GM12878 (cell line): ENCODE measurements at regions not wholly inside any gene's neighbourhood (a gene's known extent, or its start where the extent isn't known, plus 50 kb on each side); places are given as distances from the start of the nearest gene placed in this dataset.

ENCODE experiments used
- ATAC-seq: fragments of 200-7000 bp; cut with Tn5 transposase; 3 replicates; pipeline ENCODE4 v1.9.1; 2020; ENCODE audit warnings: mild to moderate bottlenecking, moderate library complexity
- BruUV-seq: library from RNA; stranded (reverse); fragments of 400-500 nt; replicated peaks from 2 replicates; lab custom pipeline; 2021; lab: Mats Ljungman, UMichigan
- CTCF ChIA-PET: fragments of 300-600 bp; sonication (Branson Sonifier 250); formaldehyde crosslinking; extraction: SDS; loops from one replicate; lab custom pipeline; 2021; ENCODE audit warnings: inconsistent platforms; lab: Yijun Ruan, JAX
- POLR2A ChIA-PET: fragments of 350-600 bp; formaldehyde crosslinking; extraction: SDS; loops from one replicate; lab custom pipeline; 2021; ENCODE audit warnings: inconsistent platforms; lab: Charles Lee
- RAD21 ChIA-PET: fragments of 300-600 bp; sonication (Branson Sonifier 250); formaldehyde crosslinking; loops from one replicate; lab custom pipeline; 2023; ENCODE audit warnings: antibody characterized with exemption; ENCODE audit not compliant: unreplicated experiment; lab: Charles Lee
- SMC1A ChIA-PET: fragments of 300-600 bp; sonication (Branson Sonifier 250); formaldehyde crosslinking; loops from one replicate; lab custom pipeline; 2023; ENCODE audit not compliant: unreplicated experiment, uncharacterized antibody; lab: Charles Lee
- DNase-seq: peaks from one replicate; pipeline ENCODE4 v3.0.0-alpha.2; 2011; ENCODE audit warnings: low read depth, low spot score
- FAIRE-seq: peaks from 3 replicates; lab custom pipeline; 2011; peaks lifted over from hg19 to GRCh38; lab: Jason Lieb, UNC
- H2AFZ ChIP-seq: 2 replicates; pipeline ENCODE4 v1.6.0; 2011; ENCODE audit warnings: low read depth, low read length, control low read depth; ENCODE audit not compliant: control insufficient read depth
- H3K27ac ChIP-seq: 2 replicates; pipeline ENCODE4 v1.5.1; 2011; ENCODE audit warnings: control low read depth; ENCODE audit not compliant: control insufficient read depth, insufficient read depth
- H3K27me3 ChIP-seq, 2 experiments: replicated peaks in 1 of 2; 2 replicates each; pipeline versions ENCODE4 v1.6.0 to v1.6.1; 2011; ENCODE audit warnings: low read length in 1 of 2; ENCODE audit not compliant: control insufficient read depth in 2 of 2, insufficient read depth in 2 of 2
- H3K36me3 ChIP-seq, 2 experiments: 2 replicates each; pipeline ENCODE4 v1.5.1; 2011; ENCODE audit warnings: low read length in 1 of 2; ENCODE audit not compliant: control insufficient read depth in 2 of 2, insufficient read depth in 2 of 2
- H3K4me1 ChIP-seq: 2 replicates; pipeline ENCODE4 v1.6.1; 2011; ENCODE audit warnings: mild to moderate bottlenecking, low read length, moderate library complexity, mixed read lengths; ENCODE audit not compliant: control insufficient read depth, insufficient read depth
- H3K4me2 ChIP-seq: 2 replicates; pipeline ENCODE4 v1.6.0; 2011; ENCODE audit warnings: control low read depth; ENCODE audit not compliant: control insufficient read depth, insufficient read depth
- H3K4me3 ChIP-seq: fragments of 200-600 bp; sonication (generic); 2 replicates; pipeline ENCODE4 v1.5.1; 2016
- H3K79me2 ChIP-seq: 2 replicates; pipeline ENCODE4 v1.6.0; 2011; ENCODE audit warnings: low read length; ENCODE audit not compliant: control insufficient read depth, insufficient read depth
- H3K9ac ChIP-seq: 2 replicates; pipeline ENCODE4 v1.8.0; 2011; ENCODE audit warnings: low read length, control low read depth, mixed read lengths; ENCODE audit not compliant: control insufficient read depth, insufficient read depth
- H3K9me3 ChIP-seq: replicated peaks from 3 replicates; pipeline ENCODE4 v1.5.1; 2011; ENCODE audit warnings: mild to moderate bottlenecking, low read length; ENCODE audit not compliant: control insufficient read depth, insufficient read depth
- H4K20me1 ChIP-seq: 2 replicates; pipeline ENCODE4 v1.6.0; 2011; ENCODE audit not compliant: control insufficient read depth, insufficient read depth
- BCLAF1 ChIP-seq: fragments of 450-650 bp; IDR thresholded peaks from 2 replicates; pipeline ENCODE4 v1.6.1; 2017; ENCODE audit warnings: antibody characterized with exemption, mild to moderate bottlenecking, moderate library complexity
- CEBPZ ChIP-seq: fragments of 150-350 bp; IDR thresholded peaks from 2 replicates; pipeline ENCODE4 v1.6.1; 2016; ENCODE audit warnings: low read depth, low read length
- HSF1 ChIP-seq: fragments of 150-350 bp; IDR thresholded peaks from 2 replicates; pipeline ENCODE4 v1.6.1; 2014; ENCODE audit warnings: mild to moderate bottlenecking, low read depth, low read length
- MEF2B ChIP-seq: fragments of 450-650 bp; IDR thresholded peaks from 2 replicates; pipeline ENCODE4 v1.6.1; 2018; ENCODE audit warnings: mild to moderate bottlenecking, moderate library complexity; ENCODE audit not compliant: partially characterized antibody, poor library complexity, severe bottlenecking
- NR2C1 ChIP-seq: fragments of 450-650 bp; IDR thresholded peaks from 2 replicates; pipeline ENCODE4 v1.6.1; 2017; ENCODE audit warnings: antibody characterized with exemption, mild to moderate bottlenecking, moderate library complexity
- POLR2A ChIP-seq: IDR thresholded peaks from 2 replicates; pipeline ENCODE4 v1.6.1; 2011; ENCODE audit warnings: low read depth, mild to moderate bottlenecking, low read length
- RAD21 ChIP-seq: IDR thresholded peaks from 2 replicates; pipeline ENCODE4 v1.6.1; 2011; ENCODE audit warnings: mild to moderate bottlenecking, low read depth, low read length, moderate library complexity; ENCODE audit not compliant: insufficient read depth
- TCF7 ChIP-seq: IDR thresholded peaks from 2 replicates; pipeline ENCODE4 v1.6.1; 2014; ENCODE audit warnings: antibody characterized with exemption, borderline replicate concordance
- ZBED1 ChIP-seq: IDR thresholded peaks from 2 replicates; pipeline ENCODE4 v1.6.1; 2016; ENCODE audit warnings: borderline replicate concordance
- ZNF592 ChIP-seq: fragments of 450-650 bp; IDR thresholded peaks from 2 replicates; pipeline ENCODE4 v1.6.1; 2017; ENCODE audit warnings: mild to moderate bottlenecking, moderate library complexity
- WGBS: methylation state at CpG from one replicate; pipeline ENCODE4 v1.1.6; 2016; ENCODE audit warnings: low lambda C conversion rate; ENCODE audit not compliant: insufficient replicate concordance, insufficient coverage; ENCODE audit errors: missing lambda C conversion rate; 5-methylcytosine and 5-hydroxymethylcytosine counted together
- in situ Hi-C: fragments of 300-500 bp; cut with MboI; formaldehyde crosslinking; loops from 9 replicates; pipeline ENCODE4 v1.14.3; 2018; ENCODE audit warnings: mixed read lengths
- intact Hi-C: fragments of 100-400 bp; cut with micrococcal nuclease; formaldehyde crosslinking; loops from one replicate; pipeline ENCODE4 v1.14.2; 2022; ENCODE audit not compliant: unreplicated experiment

- no peak for TF ChIP-seq RAD21
- TF ChIP-seq MEF2B, result no peak
These were observed 1000.2 kb downstream of the LRFN5 start (continued) for GRCh38 chr14:42606839-42607238.

GRCh38 chr14:42602336-42602845 lies 995.7 kb downstream of the LRFN5 start:
- TF ChIP-seq NR2C1 (no peak), ZNF592 (no peak), TCF7 (no peak), CEBPZ (no peak), HSF1 (no peak), ZBED1 (no peak), BCLAF1 (no peak), POLR2A (no peak)
- Histone ChIP-seq H4K20me1 (no peaks in the 10 kb centered on the region), H3K27ac (no peak overlapping the region), H3K36me3 (no peaks in the 10 kb centered on the region), H3K9ac (no peak overlapping the region), H2AFZ (no peak overlapping the region), H3K4me3 (no peak overlapping the region), H3K9me3 (no peaks in the 10 kb centered on the region), H3K27me3 (no peaks in the 10 kb centered on the region), H3K4me1 (no peaks in the 10 kb centered on the region), H3K4me2 (no peak overlapping the region), H3K79me2 (no peaks in the 10 kb centered on the region)
- FAIRE-seq, result no peak
- BruUV-seq, result no TSS peak
- ChIA-PET RAD21 (no interaction called here), POLR2A (no interaction called here), CTCF (no interaction called here), SMC1A (no interaction called here)
- WGBS, result 29% methylated on average over 1 of the region's 1 CpG
- no peak for ATAC-seq
- in situ Hi-C loops, result no loop called here
- intact Hi-C loops, result no loop called here
- no peak for DNase-seq
